ENCODE measurements at regions not wholly inside any gene's neighbourhood (a gene's known extent, or its start where the extent isn't known, plus 50 kb on each side); places are given as distances from the start of the nearest gene placed in this dataset.

GRCh38 chr18:2112435-2113045 is 458.8 kb downstream of the METTL4 start:
- no TSS peak for BruUV-seq (replicated peaks)
- intact Hi-C loops (cut with micrococcal nuclease) = no loop called here
- peak overlapping the region; percentile 38 for H2AFZ ChIP-seq (ENCODE audit: low read depth, low read length, poor library complexity, severe bottlenecking)
- CTCF ChIA-PET = interaction anchor here (1.1 to 1.2 kb wide), 2 partner anchors 8 to 434 kb away, joined by 4 to 7 read pairs; no protein-coding TSS in a partner anchor
- no peaks in the 10 kb centered on the region for H3K9me3 ChIP-seq (ENCODE audit: control insufficient read depth in 1 of 2, insufficient read depth in 1 of 2, low read depth in 1 of 2, low read length in 2 of 2)
- no peak overlapping the region for H3K4me3 ChIP-seq (replicated peaks in 1 of 2; ENCODE audit: low read depth in 1 of 2, low read length in 2 of 2)
- POLR2A ChIA-PET = no interaction called here
- RAD21 ChIA-PET (ENCODE audit: low non-redundant PET in 1 of 2, low total read pairs in 2 of 2, uncharacterized antibody in 2 of 2, unreplicated experiment in 2 of 2) = no interaction called here
- peaks cover 0 to 18% of the 10 kb centered on the region in 2 experiments; a peak in 3 of 4 replicates for H3K4me1 ChIP-seq (ENCODE audit: control insufficient read depth in 1 of 2, insufficient read depth in 2 of 2, low read length in 2 of 2)
- peak overlapping the region; percentile 40 for H3K4me2 ChIP-seq (ENCODE audit: low read length)
- H3K27ac ChIP-seq (ENCODE audit: low read depth, low read length) = no peak overlapping the region
- no peaks in the 10 kb centered on the region for H3K27me3 ChIP-seq (ENCODE audit: insufficient read depth, low read length)
- TF ChIP-seq JUND (IDR thresholded peaks at IDR 0.05) (no peak), FOSL1 (IDR thresholded peaks at IDR 0.05; ENCODE audit: low read depth) (peak; percentile 45; the same call in 1 of the 2 replicates), TCF7L2 (IDR thresholded peaks at IDR 0.05; ENCODE audit: borderline replicate concordance, extremely low read depth, insufficient read depth, insufficient read length) (no peak)
- ATAC-seq = no peak
- no peak for DNase-seq (ENCODE audit: low read depth, low spot score)
- no peaks in the 10 kb centered on the region for H3K36me3 ChIP-seq (ENCODE audit: control insufficient read depth in 1 of 2, insufficient read depth in 2 of 2, low read length in 2 of 2)
- H3K79me2 ChIP-seq (ENCODE audit: insufficient read depth, low read length) = no peaks in the 10 kb centered on the region
- no peak overlapping the region for H3K9ac ChIP-seq (ENCODE audit: low read length)
- no peaks in the 10 kb centered on the region for H3K9me2 ChIP-seq (ENCODE audit: insufficient read depth)
- no peaks in the 10 kb centered on the region for H4K20me1 ChIP-seq (ENCODE audit: insufficient read depth)

- Histone ChIP-seq H4K20me1 (ENCODE audit: insufficient read depth) (no peaks in the 10 kb centered on the region), H2AFZ (ENCODE audit: low read depth, low read length, poor library complexity, severe bottlenecking) (no peak overlapping the region), H3K27ac (ENCODE audit: low read depth, low read length) (no peak overlapping the region), H3K9me3 (ENCODE audit: control insufficient read depth in 1 of 2, insufficient read depth in 1 of 2, low read depth in 1 of 2, low read length in 2 of 2) (no peaks in the 10 kb centered on the region), H3K4me1 (ENCODE audit: control insufficient read depth in 1 of 2, insufficient read depth in 2 of 2, low read length in 2 of 2) (peaks cover 0 to 18% of the 10 kb centered on the region in 2 experiments; a peak in 3 of 4 replicates), H3K27me3 (ENCODE audit: insufficient read depth, low read length) (no peaks in the 10 kb centered on the region), H3K9ac (ENCODE audit: low read length) (no peak overlapping the region), H3K36me3 (ENCODE audit: control insufficient read depth in 1 of 2, insufficient read depth in 2 of 2, low read length in 2 of 2) (no peaks in the 10 kb centered on the region), H3K4me3 (replicated peaks in 1 of 2; ENCODE audit: low read depth in 1 of 2, low read length in 2 of 2) (no peak overlapping the region), H3K79me2 (ENCODE audit: insufficient read depth, low read length) (no peaks in the 10 kb centered on the region), H3K4me2 (ENCODE audit: low read length) (no peak overlapping the region), H3K9me2 (ENCODE audit: insufficient read depth) (no peaks in the 10 kb centered on the region)
- ChIA-PET CTCF (no interaction called here), POLR2A (no interaction called here), RAD21 (ENCODE audit: low non-redundant PET in 1 of 2, low total read pairs in 2 of 2, uncharacterized antibody in 2 of 2, unreplicated experiment in 2 of 2) (no interaction called here)
- ATAC-seq (no peak), DNase-seq (ENCODE audit: low read depth, low spot score) (no peak)
- intact Hi-C loops (cut with micrococcal nuclease) = no loop called here
- BruUV-seq (replicated peaks) = no TSS peak
- TF ChIP-seq TCF7L2 (IDR thresholded peaks at IDR 0.05; ENCODE audit: borderline replicate concordance, extremely low read depth, insufficient read depth, insufficient read length) (no peak), EGR1 (IDR thresholded peaks at IDR 0.05; ENCODE audit: low read depth) (no peak), CTCF (IDR thresholded peaks at IDR 0.05 in 2 of 3, conservative IDR thresholded peaks at IDR 0.05 in 1 of 3; ENCODE audit: borderline replicate concordance in 1 of 3, insufficient read depth in 1 of 3, low read depth in 2 of 3, low read length in 2 of 3) (no peak), CBX3 (IDR thresholded peaks at IDR 0.05; ENCODE audit: low read depth) (no peak), FOSL1 (IDR thresholded peaks at IDR 0.05; ENCODE audit: low read depth) (no peak), SIN3A (IDR thresholded peaks at IDR 0.05; ENCODE audit: low read depth) (no peak), EZH2phosphoT487 (IDR thresholded peaks at IDR 0.05; ENCODE audit: borderline replicate concordance) (no peak)
Measured at GRCh38 chr18:2114289-2114688, 457.0 kb downstream of the METTL4 start.
